ENCODE measurements at regions not wholly inside any gene's neighbourhood (a gene's known extent, or its start where the extent isn't known, plus 50 kb on each side); places are given as distances from the start of the nearest gene placed in this dataset.

- TF ChIP-seq FOXP2 (optimal IDR thresholded peaks at IDR 0.05; ENCODE audit: borderline replicate concordance, extremely low read depth, extremely low read length, insufficient read depth), result no peak
- TF ChIP-seq, protein P1, sequence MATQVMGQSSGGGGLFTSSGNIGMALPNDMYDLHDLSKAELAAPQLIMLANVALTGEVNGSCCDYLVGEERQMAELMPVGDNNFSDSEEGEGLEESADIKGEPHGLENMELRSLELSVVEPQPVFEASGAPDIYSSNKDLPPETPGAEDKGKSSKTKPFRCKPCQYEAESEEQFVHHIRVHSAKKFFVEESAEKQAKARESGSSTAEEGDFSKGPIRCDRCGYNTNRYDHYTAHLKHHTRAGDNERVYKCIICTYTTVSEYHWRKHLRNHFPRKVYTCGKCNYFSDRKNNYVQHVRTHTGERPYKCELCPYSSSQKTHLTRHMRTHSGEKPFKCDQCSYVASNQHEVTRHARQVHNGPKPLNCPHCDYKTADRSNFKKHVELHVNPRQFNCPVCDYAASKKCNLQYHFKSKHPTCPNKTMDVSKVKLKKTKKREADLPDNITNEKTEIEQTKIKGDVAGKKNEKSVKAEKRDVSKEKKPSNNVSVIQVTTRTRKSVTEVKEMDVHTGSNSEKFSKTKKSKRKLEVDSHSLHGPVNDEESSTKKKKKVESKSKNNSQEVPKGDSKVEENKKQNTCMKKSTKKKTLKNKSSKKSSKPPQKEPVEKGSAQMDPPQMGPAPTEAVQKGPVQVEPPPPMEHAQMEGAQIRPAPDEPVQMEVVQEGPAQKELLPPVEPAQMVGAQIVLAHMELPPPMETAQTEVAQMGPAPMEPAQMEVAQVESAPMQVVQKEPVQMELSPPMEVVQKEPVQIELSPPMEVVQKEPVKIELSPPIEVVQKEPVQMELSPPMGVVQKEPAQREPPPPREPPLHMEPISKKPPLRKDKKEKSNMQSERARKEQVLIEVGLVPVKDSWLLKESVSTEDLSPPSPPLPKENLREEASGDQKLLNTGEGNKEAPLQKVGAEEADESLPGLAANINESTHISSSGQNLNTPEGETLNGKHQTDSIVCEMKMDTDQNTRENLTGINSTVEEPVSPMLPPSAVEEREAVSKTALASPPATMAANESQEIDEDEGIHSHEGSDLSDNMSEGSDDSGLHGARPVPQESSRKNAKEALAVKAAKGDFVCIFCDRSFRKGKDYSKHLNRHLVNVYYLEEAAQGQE (IDR thresholded peaks at IDR 0.05; ENCODE audit: insufficient read depth in 1 of 2, low read depth in 2 of 2, low read length in 2 of 2), result no peak
- no peak for TF ChIP-seq TAF1 (IDR thresholded peaks at IDR 0.05; ENCODE audit: borderline replicate concordance, insufficient read depth, low read length)
- TF ChIP-seq SIN3A (IDR thresholded peaks at IDR 0.05; ENCODE audit: borderline replicate concordance, insufficient read depth, low read length), result no peak
- no peak for TF ChIP-seq POLR2AphosphoS5 (IDR thresholded peaks at IDR 0.05; ENCODE audit: low read depth, low read length)
Observed at GRCh38 chr16:85199069-85199725, 86.9 kb upstream of the CIBAR2 start.

DNA sequence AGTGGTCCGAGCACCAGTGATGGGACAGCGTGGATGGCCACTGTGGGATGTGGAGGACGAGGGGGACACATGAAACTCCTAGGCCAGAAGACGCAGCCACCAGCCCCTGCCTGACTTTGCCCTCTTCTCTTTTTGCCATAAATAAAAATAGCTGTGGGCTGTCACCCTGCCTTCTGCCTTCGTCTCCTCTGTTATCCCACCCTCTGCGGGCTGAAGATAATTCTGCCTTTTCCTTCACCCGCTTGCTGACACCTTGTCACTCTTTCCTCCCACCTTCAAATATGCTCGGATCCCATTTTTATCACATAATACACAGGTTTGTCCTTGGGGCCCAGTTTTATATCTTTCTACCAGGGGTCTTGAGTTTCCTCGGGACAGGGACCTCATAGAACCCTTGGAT is 87.6 kb upstream of the CIBAR2 start:
- TF ChIP-seq, protein P1 (IDR thresholded peaks at IDR 0.05; ENCODE audit: insufficient read depth in 1 of 2, low read depth in 2 of 2, low read length in 2 of 2), result no peak
- TF ChIP-seq POLR2AphosphoS5 (IDR thresholded peaks at IDR 0.05; ENCODE audit: low read depth, low read length) (no peak), TAF1 (IDR thresholded peaks at IDR 0.05; ENCODE audit: borderline replicate concordance, insufficient read depth, low read length) (no peak), FOXP2 (optimal IDR thresholded peaks at IDR 0.05; ENCODE audit: borderline replicate concordance, extremely low read depth, extremely low read length, insufficient read depth) (no peak), SIN3A (IDR thresholded peaks at IDR 0.05; ENCODE audit: borderline replicate concordance, insufficient read depth, low read length) (no peak)

- TF ChIP-seq, protein P1 (IDR thresholded peaks at IDR 0.05; ENCODE audit: insufficient read depth in 1 of 2, low read depth in 2 of 2, low read length in 2 of 2), result no peak
- TF ChIP-seq FOXP2 (optimal IDR thresholded peaks at IDR 0.05; ENCODE audit: borderline replicate concordance, extremely low read depth, extremely low read length, insufficient read depth) (no peak), SIN3A (IDR thresholded peaks at IDR 0.05; ENCODE audit: borderline replicate concordance, insufficient read depth, low read length) (no peak)
Observed at GRCh38 chr16:85200471-85201278, 88.4 kb upstream of the CIBAR2 start.

DNA sequence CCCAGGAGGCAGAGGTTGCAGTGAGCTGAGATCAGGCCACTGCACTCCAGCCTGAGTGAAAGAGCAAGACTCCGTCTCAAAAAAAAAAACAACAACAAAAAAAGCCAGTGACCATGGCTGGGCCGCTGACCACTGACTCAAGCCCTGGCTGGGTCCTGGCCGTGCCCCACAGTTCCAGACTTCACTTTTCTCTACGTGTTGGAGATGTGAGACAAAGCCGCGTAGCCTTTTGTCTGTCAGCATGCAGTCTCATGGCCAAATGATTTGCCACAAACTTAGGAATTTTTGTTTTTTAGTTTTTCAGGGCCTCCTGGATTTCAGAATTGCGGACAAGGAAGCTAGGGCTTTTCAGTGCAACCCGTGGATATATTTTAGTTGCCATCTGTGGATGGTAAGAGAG is 89.3 kb upstream of the CIBAR2 start:
- TF ChIP-seq TAF1 (IDR thresholded peaks at IDR 0.05; ENCODE audit: borderline replicate concordance, insufficient read depth, low read length) (no peak), FOXP2 (optimal IDR thresholded peaks at IDR 0.05; ENCODE audit: borderline replicate concordance, extremely low read depth, extremely low read length, insufficient read depth) (no peak), SIN3A (IDR thresholded peaks at IDR 0.05; ENCODE audit: borderline replicate concordance, insufficient read depth, low read length) (no peak), POLR2AphosphoS5 (IDR thresholded peaks at IDR 0.05; ENCODE audit: low read depth, low read length) (no peak)
- TF ChIP-seq, protein P1 (IDR thresholded peaks at IDR 0.05; ENCODE audit: insufficient read depth in 1 of 2, low read depth in 2 of 2, low read length in 2 of 2), result no peak
